ENCODE measurements at regions not wholly inside any gene's neighbourhood (a gene's known extent, or its start where the extent isn't known, plus 50 kb on each side); places are given as distances from the start of the nearest gene placed in this dataset.

DNA sequence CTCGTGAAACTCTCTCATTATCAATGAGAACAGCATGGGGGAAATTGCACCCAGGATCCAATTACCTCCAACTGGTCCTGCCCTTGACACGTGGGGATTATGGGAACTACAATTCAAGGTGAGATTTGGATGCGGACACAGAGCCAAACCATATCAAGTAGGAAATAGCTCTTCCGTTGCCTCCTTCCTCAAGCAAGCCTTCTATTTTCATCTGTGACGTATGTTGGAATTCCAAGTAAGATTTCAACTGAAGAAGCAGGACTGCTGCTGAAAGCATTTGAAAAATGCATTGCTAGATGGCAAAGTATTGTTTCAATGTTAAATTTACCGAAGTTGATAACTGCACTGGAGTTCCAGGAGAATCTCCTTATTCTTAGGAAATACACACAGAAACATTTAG, 178.1 kb upstream of the GALNT17 start:
- Histone ChIP-seq H3K27ac (no peak overlapping the region), H3K36me3 (no peaks in the 10 kb centered on the region), H3K4me1 (no peaks in the 10 kb centered on the region), H3K27me3 (no peaks in the 10 kb centered on the region), H3K4me3 (no peak overlapping the region), H3K9me3 (peaks cover 0 to 2% of the 10 kb centered on the region in 2 donors)
- no peak for DNase-seq (ENCODE audit: low spot score)
- TF ChIP-seq, protein P1, sequence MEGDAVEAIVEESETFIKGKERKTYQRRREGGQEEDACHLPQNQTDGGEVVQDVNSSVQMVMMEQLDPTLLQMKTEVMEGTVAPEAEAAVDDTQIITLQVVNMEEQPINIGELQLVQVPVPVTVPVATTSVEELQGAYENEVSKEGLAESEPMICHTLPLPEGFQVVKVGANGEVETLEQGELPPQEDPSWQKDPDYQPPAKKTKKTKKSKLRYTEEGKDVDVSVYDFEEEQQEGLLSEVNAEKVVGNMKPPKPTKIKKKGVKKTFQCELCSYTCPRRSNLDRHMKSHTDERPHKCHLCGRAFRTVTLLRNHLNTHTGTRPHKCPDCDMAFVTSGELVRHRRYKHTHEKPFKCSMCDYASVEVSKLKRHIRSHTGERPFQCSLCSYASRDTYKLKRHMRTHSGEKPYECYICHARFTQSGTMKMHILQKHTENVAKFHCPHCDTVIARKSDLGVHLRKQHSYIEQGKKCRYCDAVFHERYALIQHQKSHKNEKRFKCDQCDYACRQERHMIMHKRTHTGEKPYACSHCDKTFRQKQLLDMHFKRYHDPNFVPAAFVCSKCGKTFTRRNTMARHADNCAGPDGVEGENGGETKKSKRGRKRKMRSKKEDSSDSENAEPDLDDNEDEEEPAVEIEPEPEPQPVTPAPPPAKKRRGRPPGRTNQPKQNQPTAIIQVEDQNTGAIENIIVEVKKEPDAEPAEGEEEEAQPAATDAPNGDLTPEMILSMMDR (IDR thresholded peaks at IDR 0.05): no peak

DNA sequence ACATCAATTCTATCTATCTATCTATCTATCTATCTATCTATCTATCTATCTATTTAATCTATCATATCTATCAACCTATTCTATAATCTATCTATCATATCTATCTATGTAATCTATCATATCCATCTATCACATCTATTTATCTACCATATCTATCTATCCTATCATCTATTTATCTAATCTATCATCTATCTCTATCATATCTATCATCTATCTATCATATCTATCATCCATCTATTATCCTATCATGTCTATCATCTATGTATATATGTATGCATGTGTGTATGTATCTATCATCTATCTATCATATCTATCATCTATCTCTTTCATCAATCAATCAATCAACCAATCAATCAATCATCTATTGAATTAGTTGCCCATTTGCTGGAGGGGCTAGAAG, 159.3 kb upstream of the GALNT17 start:
- Histone ChIP-seq H3K36me3 (no peaks in the 10 kb centered on the region), H3K4me1 (no peaks in the 10 kb centered on the region), H3K4me3 (no peak overlapping the region), H3K27me3 (no peaks in the 10 kb centered on the region), H3K9me3 (no peaks in the 10 kb centered on the region), H3K27ac (no peak overlapping the region)
- DNase-seq (ENCODE audit: low spot score): no peak
- TF ChIP-seq, protein P1 (IDR thresholded peaks at IDR 0.05): no peak

DNA sequence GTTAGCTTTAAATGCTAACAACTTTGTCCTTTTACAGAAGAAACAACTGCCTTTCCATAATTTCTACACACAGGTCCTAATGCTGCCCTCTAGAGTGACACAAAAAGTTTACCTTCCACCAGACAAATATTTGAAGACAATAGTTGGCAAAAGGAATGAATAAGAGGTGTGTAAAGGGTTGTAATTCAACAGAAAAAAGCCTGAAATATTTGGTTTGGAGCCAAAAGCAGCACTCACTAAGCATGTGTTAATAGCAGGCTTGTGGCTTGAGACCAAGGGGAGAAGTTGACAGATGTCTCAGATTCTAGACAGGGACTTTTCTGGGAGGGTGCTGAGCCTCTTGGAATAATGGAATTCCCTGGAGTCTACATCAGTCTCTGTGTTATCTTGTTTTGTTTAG, 156.2 kb upstream of the GALNT17 start:
- Histone ChIP-seq H3K36me3 (no peaks in the 10 kb centered on the region), H3K4me3 (no peak overlapping the region), H3K4me1 (no peaks in the 10 kb centered on the region), H3K9me3 (no peaks in the 10 kb centered on the region), H3K27ac (no peak overlapping the region), H3K27me3 (no peaks in the 10 kb centered on the region)
- TF ChIP-seq, protein P1 (IDR thresholded peaks at IDR 0.05): no peak
- no peak for DNase-seq (ENCODE audit: low spot score)

DNA sequence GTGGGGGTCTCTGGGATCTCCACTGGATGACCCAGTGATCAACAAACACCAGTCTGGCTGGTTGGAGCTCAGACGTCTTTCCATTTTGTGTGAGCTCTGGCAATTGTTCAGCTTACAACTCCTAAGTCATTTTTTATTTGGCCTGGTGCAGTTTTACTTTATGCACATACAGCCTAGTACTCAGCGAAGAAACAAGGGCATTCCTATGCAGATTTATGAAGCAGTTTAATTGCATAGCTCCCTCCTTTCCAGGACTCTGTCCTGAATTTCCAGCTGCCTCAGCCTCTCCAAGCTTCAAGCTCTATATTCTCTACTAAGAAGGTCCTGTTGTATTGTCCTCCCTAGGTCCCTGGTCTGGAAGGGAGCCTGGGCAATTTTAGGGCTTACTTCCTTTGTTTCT, 145.6 kb upstream of the GALNT17 start:
- Histone ChIP-seq H3K27ac (no peak overlapping the region), H3K4me3 (no peak overlapping the region), H3K9me3 (no peaks in the 10 kb centered on the region), H3K27me3 (no peaks in the 10 kb centered on the region), H3K4me1 (no peaks in the 10 kb centered on the region), H3K36me3 (no peaks in the 10 kb centered on the region)
- no peak for DNase-seq (ENCODE audit: low spot score)
- TF ChIP-seq, protein P1 (IDR thresholded peaks at IDR 0.05): no peak

DNA sequence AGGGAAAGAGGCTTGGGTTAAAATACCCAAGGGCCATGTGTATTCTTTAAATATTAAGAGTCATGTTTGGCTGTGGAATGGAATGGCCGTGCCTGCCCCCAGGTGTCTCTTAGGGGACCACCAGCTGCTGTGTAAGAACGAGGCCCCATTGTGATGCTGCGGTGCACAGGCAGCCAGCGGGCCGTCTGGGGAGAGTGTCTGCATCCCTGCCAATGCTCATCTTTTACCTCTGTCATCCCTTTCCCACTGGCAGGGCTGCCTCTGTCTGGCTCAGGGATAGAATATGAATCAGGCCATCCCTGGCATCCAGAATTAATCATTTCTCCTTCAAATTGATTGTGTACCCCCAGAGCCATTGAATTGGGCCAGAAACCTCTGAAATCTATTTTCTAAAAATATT, 137.8 kb upstream of the GALNT17 start:
- H3K9me3 ChIP-seq: no peaks in the 10 kb centered on the region
- H3K27ac ChIP-seq: no peak overlapping the region
- no peaks in the 10 kb centered on the region for H3K27me3 ChIP-seq
- TF ChIP-seq, protein P1 (IDR thresholded peaks at IDR 0.05): no peak
- DNase-seq (ENCODE audit: low spot score): no peak
- H3K36me3 ChIP-seq: no peaks in the 10 kb centered on the region
- no peaks in the 10 kb centered on the region for H3K4me1 ChIP-seq
- no peak overlapping the region for H3K4me3 ChIP-seq

DNA sequence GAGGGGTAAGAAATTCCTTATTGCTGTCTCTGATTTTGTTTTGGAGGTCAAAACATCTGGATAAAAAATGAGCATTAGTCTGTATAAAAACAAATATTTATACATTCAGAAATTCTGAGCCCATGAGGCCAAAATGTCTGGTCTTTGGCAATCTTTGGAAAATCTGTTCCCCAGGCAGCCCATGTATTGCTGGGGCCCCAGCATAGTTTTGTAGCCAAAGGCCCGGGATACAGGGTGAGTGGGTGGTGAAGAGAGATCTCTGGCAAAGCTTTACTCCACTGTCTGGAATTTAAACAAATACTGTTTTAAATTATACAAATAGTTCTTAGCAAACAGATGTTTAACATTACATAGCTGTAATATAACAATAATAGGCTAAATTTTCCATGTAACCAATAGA, 134.7 kb upstream of the GALNT17 start:
- Histone ChIP-seq H3K4me3 (no peak overlapping the region), H3K27ac (no peak overlapping the region)

More for the DNA sequence above, 134.7 kb upstream of the GALNT17 start:
- TF ChIP-seq, protein P1 (IDR thresholded peaks at IDR 0.05): no peak
- no peaks in the 10 kb centered on the region for H3K4me1 ChIP-seq
- no peaks in the 10 kb centered on the region for H3K27me3 ChIP-seq
- no peaks in the 10 kb centered on the region for H3K9me3 ChIP-seq
- DNase-seq (ENCODE audit: low spot score): no peak
- no peaks in the 10 kb centered on the region for H3K36me3 ChIP-seq

Measured in right atrium auricular region (tissue), 2 donors.